ENCODE measurements at regions not wholly inside any gene's neighbourhood (a gene's known extent, or its start where the extent isn't known, plus 50 kb on each side); places are given as distances from the start of the nearest gene placed in this dataset.

- TF ChIP-seq CTCF (IDR thresholded peaks at IDR 0.05; ENCODE audit: borderline replicate concordance, insufficient read depth, low read depth, low read length), result no peak
- H3K4me3 ChIP-seq (ENCODE audit: low read depth, low read length), result no peak overlapping the region
Observed at GRCh38 chr11:116257883-116258282, 514.9 kb downstream of the BUD13 start.

GRCh38 chr11:116257092-116257491 lies 515.7 kb downstream of the BUD13 start:
- no peak for TF ChIP-seq CTCF (IDR thresholded peaks at IDR 0.05; ENCODE audit: borderline replicate concordance, insufficient read depth, low read depth, low read length)
- H3K4me3 ChIP-seq (ENCODE audit: low read depth, low read length), result no peak overlapping the region

GRCh38 chr11:116256215-116256614 lies 516.6 kb downstream of the BUD13 start:
- no peak overlapping the region for H3K4me3 ChIP-seq (ENCODE audit: low read depth, low read length)
- TF ChIP-seq CTCF (IDR thresholded peaks at IDR 0.05; ENCODE audit: borderline replicate concordance, insufficient read depth, low read depth, low read length), result no peak

GRCh38 chr11:116255321-116255953 lies 517.4 kb downstream of the BUD13 start:
- no peak for TF ChIP-seq CTCF (IDR thresholded peaks at IDR 0.05; ENCODE audit: borderline replicate concordance, insufficient read depth, low read depth, low read length)
- no peak overlapping the region for H3K4me3 ChIP-seq (ENCODE audit: low read depth, low read length)

GRCh38 chr11:116250155-116250554 lies 522.6 kb downstream of the BUD13 start:
- no peak for TF ChIP-seq CTCF (IDR thresholded peaks at IDR 0.05; ENCODE audit: borderline replicate concordance, insufficient read depth, low read depth, low read length)
- H3K4me3 ChIP-seq (ENCODE audit: low read depth, low read length), result no peak overlapping the region

- H3K4me3 ChIP-seq (ENCODE audit: low read depth, low read length), result no peak overlapping the region
- no peak for TF ChIP-seq CTCF (IDR thresholded peaks at IDR 0.05; ENCODE audit: borderline replicate concordance, insufficient read depth, low read depth, low read length)
Observed at GRCh38 chr11:116249561-116249960, 523.2 kb downstream of the BUD13 start.

- no peak overlapping the region for H3K4me3 ChIP-seq (ENCODE audit: low read depth, low read length)
- no peak for TF ChIP-seq CTCF (IDR thresholded peaks at IDR 0.05; ENCODE audit: borderline replicate concordance, insufficient read depth, low read depth, low read length)
Observed at GRCh38 chr11:116244889-116245288, 527.9 kb downstream of the BUD13 start.

All from GM12875 (cell line).